CD4-positive, CD25-positive, alpha-beta regulatory T cell (primary cell): ENCODE measurements at regions not wholly inside any gene's neighbourhood (a gene's known extent, or its start where the extent isn't known, plus 50 kb on each side); places are given as distances from the start of the nearest gene placed in this dataset.
"Not testable (repeated sequence)": the region's sequence is repeated elsewhere in the genome, so short reads cannot be mapped to it uniquely, and the experiment has no call there.

Source experiments
- ATAC-seq, 2 donors: fragments of 150-1000 bp; cut with Tn5 transposase; one replicate each; pipeline ENCODE4 v1.10.0; 2021; ENCODE audit warnings: low read depth in 2 of 2, moderate number of reproducible peaks in 2 of 2, moderate library complexity in 1 of 2
- DNase-seq, 3 donors: peaks; one replicate each; pipeline versions ENCODE4 v3.0.0 to v3.0.0-alpha.2; 2012 to 2022; ENCODE audit warnings: mixed read lengths in 1 of 3
- H3K27ac ChIP-seq: one replicate; pipeline ENCODE4 v1.7.0; 2013; ENCODE audit warnings: mild to moderate bottlenecking, low read length; ENCODE audit not compliant: insufficient read depth, poor library complexity, severe bottlenecking
- H3K27me3 ChIP-seq: one replicate; pipeline ENCODE4 v1.7.0; 2013; ENCODE audit warnings: low read length; ENCODE audit not compliant: control insufficient read depth, insufficient read depth
- H3K36me3 ChIP-seq: one replicate; pipeline ENCODE4 v1.7.0; 2013; ENCODE audit warnings: mild to moderate bottlenecking, low read length, moderate library complexity; ENCODE audit not compliant: control insufficient read depth, insufficient read depth
- H3K4me1 ChIP-seq: 2 replicates; pipeline ENCODE4 v1.7.0; 2013; ENCODE audit warnings: mild to moderate bottlenecking, low read length; ENCODE audit not compliant: insufficient read depth, control insufficient read depth, poor library complexity, severe bottlenecking
- H3K4me3 ChIP-seq: one replicate; pipeline ENCODE4 v1.7.0; 2013; ENCODE audit warnings: low read depth, mild to moderate bottlenecking, low read length, moderate library complexity
- H3K9me3 ChIP-seq, 2 experiments: 1 replicate in 1 of 2; 2 replicates in 1 of 2; pipeline ENCODE4 v1.7.0; 2013; ENCODE audit warnings: low read length in 2 of 2, mild to moderate bottlenecking in 1 of 2, moderate library complexity in 1 of 2; ENCODE audit not compliant: control insufficient read depth in 2 of 2
- H3K27ac Mint-ChIP-seq, 3 donors: one replicate each; pipeline ENCODE4 v1.8.0; 2020 to 2022; ENCODE audit warnings: mild to moderate bottlenecking in 3 of 3, mixed read lengths in 3 of 3, moderate library complexity in 2 of 3
- H3K27me3 Mint-ChIP-seq: one replicate; pipeline ENCODE4 v1.8.0; 2022; ENCODE audit warnings: mild to moderate bottlenecking, mixed read lengths
- H3K36me3 Mint-ChIP-seq: one replicate; pipeline ENCODE4 v1.8.0; 2020; ENCODE audit warnings: mixed read lengths
- H3K4me1 Mint-ChIP-seq, 4 donors: one replicate each; pipeline ENCODE4 v1.8.0; 2020 to 2022; ENCODE audit warnings: mixed read lengths in 4 of 4, mild to moderate bottlenecking in 1 of 4
- H3K4me3 Mint-ChIP-seq, 4 donors: one replicate each; pipeline ENCODE4 v1.8.0; 2020 to 2022; ENCODE audit warnings: mild to moderate bottlenecking in 4 of 4, mixed read lengths in 4 of 4, moderate library complexity in 3 of 4
- H3K9me3 Mint-ChIP-seq, 7 donors: one replicate each; pipeline ENCODE4 v1.8.0; 2020 to 2022; ENCODE audit warnings: mixed read lengths in 7 of 7, mild to moderate bottlenecking in 3 of 7, moderate library complexity in 2 of 7

DNA sequence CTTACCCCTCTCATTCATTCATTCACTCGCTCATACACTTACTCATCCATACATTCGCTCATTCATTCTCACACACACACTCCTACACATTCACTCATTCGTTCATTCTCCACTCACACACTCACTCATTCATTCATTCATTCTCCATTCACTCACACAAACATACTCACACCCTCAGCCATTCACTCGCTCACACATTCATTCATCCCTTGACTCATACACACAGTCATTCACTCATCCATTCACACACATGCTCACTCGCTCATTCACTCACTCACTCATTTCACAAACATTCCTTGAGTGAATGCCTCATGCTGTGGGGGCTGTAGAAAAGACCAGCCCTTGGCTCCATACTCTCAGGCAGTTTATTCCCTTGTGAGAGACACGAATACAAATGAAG is 151.1 kb upstream of the MAMLD1 start:
- no peak for ATAC-seq
- Mint-ChIP-seq H3K27ac (no peak overlapping the region), H3K9me3 (no peaks in the 10 kb centered on the region), H3K4me3 (no peak overlapping the region), H3K27me3 (no peaks in the 10 kb centered on the region), H3K4me1 (no peaks in the 10 kb centered on the region), H3K36me3 (no peaks in the 10 kb centered on the region)
- no peaks in the 10 kb centered on the region for H3K4me1 ChIP-seq
- no peak overlapping the region for H3K27ac ChIP-seq
- DNase-seq = no peak
- no peaks in the 10 kb centered on the region for H3K36me3 ChIP-seq
- H3K27me3 ChIP-seq = no peaks in the 10 kb centered on the region
- no peaks in the 10 kb centered on the region for H3K9me3 ChIP-seq
- no peak overlapping the region for H3K4me3 ChIP-seq

DNA sequence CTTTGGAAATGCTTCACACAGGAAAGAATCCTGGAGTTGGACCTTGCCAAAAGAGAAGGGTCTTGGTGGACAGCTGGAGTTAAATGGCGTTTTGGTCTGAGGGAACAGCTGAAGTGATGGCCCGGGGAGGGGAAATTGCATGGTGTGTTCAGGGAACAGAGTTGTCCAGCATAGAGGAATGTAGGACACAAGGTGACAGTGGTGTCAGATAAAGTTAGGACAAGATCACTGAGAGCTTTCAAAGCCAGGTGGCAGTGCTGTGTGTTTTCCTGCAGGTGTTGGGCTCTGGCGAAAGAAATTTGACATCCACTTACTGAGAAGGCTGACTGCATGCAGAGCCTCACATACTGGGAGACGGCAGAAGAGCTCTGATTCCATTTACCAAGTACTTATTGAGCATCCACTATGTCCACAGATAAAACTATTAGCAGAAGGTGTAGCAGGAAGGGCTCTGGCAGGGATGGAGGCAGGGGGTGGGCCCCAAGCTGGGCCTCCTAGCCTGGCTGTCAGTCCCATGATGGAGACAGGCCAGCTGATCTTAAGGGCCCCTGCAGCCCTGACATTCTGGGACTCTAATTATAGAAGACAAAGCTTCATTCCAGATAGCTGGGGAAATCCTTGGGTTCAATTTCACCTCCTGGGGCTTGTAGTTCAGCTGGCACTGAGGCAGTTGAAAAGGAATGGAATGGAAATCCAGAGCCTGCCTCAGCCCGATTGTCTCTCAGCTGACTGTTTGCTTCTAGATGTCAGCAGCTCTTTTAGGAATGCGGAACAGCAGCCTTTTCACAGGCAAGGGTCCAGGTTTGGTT is 150.2 kb upstream of the MAMLD1 start:
- Histone ChIP-seq H3K4me3 (no peak overlapping the region), H3K27me3 (no peaks in the 10 kb centered on the region), H3K27ac (no peak overlapping the region), H3K4me1 (no peaks in the 10 kb centered on the region), H3K36me3 (no peaks in the 10 kb centered on the region), H3K9me3 (no peaks in the 10 kb centered on the region)
- Mint-ChIP-seq H3K9me3 (no peaks in the 10 kb centered on the region), H3K4me3 (no peak overlapping the region), H3K36me3 (no peaks in the 10 kb centered on the region), H3K4me1 (no peaks in the 10 kb centered on the region), H3K27me3 (no peaks in the 10 kb centered on the region), H3K27ac (peak overlapping the region in 1 of 3 donors; percentile 8)
- DNase-seq (no peak), ATAC-seq (no peak)

DNA sequence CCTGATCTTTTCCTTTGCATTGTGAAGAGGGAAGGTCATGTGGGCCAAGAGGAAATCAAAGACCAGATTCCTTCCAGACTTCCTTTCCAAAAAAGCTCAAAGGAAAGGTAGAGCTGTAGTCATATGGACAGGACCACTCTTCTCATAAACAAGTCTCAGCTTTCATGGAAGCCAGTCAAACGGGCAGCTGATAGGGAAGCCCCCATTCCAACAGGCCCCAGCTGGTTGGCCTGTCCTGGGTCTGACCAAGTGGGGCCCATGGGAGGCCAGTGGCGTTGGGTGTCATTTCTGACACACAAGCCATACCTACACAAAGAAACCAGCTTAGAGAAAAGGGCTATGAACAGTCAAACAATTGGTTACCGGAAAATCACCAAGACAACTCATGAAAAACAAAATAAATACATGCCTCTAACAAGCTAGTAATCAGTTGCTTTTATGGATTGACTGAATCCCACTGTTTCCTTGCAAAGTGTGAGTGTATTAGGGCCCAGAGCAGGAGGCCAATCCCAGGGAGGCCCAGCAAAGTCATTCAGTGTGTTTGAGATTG is 149.6 kb upstream of the MAMLD1 start:
- no peak for ATAC-seq
- H3K9me3 ChIP-seq = no peaks in the 10 kb centered on the region
- no peak overlapping the region for H3K4me3 ChIP-seq
- no peak for DNase-seq
- H3K36me3 ChIP-seq = no peaks in the 10 kb centered on the region
- Mint-ChIP-seq H3K27me3 (no peaks in the 10 kb centered on the region), H3K9me3 (no peaks in the 10 kb centered on the region), H3K36me3 (no peaks in the 10 kb centered on the region), H3K4me1 (no peaks in the 10 kb centered on the region), H3K4me3 (no peak overlapping the region), H3K27ac (no peak overlapping the region)
- no peak overlapping the region for H3K27ac ChIP-seq
- no peaks in the 10 kb centered on the region for H3K4me1 ChIP-seq
- no peaks in the 10 kb centered on the region for H3K27me3 ChIP-seq

DNA sequence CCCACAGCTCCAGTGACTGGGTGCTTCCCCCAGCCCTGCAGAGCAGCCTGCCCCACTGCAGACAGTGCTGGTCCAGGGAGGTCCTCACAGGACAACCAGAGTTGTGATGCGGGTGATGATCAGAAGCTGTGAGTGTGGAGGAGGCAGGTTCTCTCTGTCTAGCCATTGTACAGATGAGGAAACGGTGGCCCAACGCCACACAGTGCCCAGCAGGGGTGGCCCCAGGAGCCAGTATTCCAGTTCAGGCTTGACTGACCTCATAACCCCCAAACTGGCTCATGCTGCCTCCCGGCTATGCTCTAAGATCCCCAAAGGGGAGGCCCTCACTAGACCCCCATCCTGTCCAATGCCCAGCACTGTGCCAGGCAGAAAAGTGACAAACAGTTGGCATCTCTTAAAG is 147.1 kb upstream of the MAMLD1 start:
- H3K4me3 ChIP-seq, H3K9me3 Mint-ChIP-seq, H3K4me3 Mint-ChIP-seq, ATAC-seq, H3K27ac ChIP-seq, H3K4me1 Mint-ChIP-seq, H3K27ac Mint-ChIP-seq, H3K27me3 ChIP-seq, H3K4me1 ChIP-seq, DNase-seq, H3K9me3 ChIP-seq, H3K36me3 ChIP-seq, H3K27me3 Mint-ChIP-seq, H3K36me3 Mint-ChIP-seq: not testable (repeated sequence)

DNA sequence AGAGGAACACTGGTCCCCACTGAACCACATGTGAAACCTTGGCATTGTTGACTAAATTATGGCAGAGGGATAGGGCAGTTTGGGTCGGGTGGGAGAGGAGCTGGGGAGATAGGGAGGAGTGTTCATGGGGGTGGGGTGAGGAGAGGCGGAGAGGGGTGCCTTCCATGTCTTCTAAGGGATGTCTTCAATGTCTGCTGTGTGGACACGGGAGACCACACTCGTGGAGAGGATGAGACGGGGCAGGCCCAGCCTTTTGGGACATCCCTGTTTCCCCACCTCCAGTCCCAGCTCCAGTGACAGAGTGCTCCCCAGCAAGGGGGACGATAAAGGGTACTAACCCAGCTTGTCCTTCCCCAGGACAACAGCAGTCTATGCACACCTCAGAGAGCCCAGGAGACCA is 146.4 kb upstream of the MAMLD1 start:
- no peak overlapping the region for H3K4me3 Mint-ChIP-seq
- ATAC-seq (no peak), DNase-seq (no peak)
- Histone ChIP-seq H3K27ac (no peak overlapping the region), H3K36me3 (no peaks in the 10 kb centered on the region), H3K4me1 (no peaks in the 10 kb centered on the region), H3K4me3 (no peak overlapping the region), H3K9me3 (no peaks in the 10 kb centered on the region), H3K27me3 (no peaks in the 10 kb centered on the region)
- no peaks in the 10 kb centered on the region for H3K27me3 Mint-ChIP-seq
- no peak overlapping the region for H3K27ac Mint-ChIP-seq
- H3K36me3 Mint-ChIP-seq = no peaks in the 10 kb centered on the region
- no peaks in the 10 kb centered on the region for H3K4me1 Mint-ChIP-seq
- H3K9me3 Mint-ChIP-seq = no peaks in the 10 kb centered on the region

DNA sequence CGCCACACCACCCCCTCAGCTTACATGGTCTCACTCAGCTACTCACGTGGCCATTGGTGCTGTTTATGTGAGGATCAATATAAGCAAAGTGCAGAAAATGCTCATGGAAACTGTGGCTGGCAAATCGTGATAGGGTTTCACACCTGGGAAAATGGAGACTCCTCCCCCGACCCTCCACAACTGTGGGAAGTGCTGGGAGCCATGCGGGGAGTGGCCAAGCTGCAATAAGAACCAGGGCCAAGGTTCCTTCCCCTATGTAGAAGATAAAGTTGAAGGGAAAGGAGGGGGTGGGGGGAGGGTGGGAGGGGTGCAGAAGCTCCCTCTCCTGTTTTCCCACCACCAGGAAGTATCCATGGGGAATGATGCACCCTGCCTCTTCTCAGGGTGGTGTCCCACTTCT is 145.5 kb upstream of the MAMLD1 start:
- DNase-seq (no peak), ATAC-seq (no peak)
- no peak overlapping the region for H3K27ac ChIP-seq
- no peaks in the 10 kb centered on the region for H3K4me1 ChIP-seq
- Mint-ChIP-seq H3K4me3 (no peak overlapping the region), H3K9me3 (no peaks in the 10 kb centered on the region), H3K4me1 (no peaks in the 10 kb centered on the region), H3K27ac (no peak overlapping the region), H3K36me3 (no peaks in the 10 kb centered on the region), H3K27me3 (no peaks in the 10 kb centered on the region)
- H3K36me3 ChIP-seq = no peaks in the 10 kb centered on the region
- no peak overlapping the region for H3K4me3 ChIP-seq
- H3K27me3 ChIP-seq = no peaks in the 10 kb centered on the region
- no peaks in the 10 kb centered on the region for H3K9me3 ChIP-seq

DNA sequence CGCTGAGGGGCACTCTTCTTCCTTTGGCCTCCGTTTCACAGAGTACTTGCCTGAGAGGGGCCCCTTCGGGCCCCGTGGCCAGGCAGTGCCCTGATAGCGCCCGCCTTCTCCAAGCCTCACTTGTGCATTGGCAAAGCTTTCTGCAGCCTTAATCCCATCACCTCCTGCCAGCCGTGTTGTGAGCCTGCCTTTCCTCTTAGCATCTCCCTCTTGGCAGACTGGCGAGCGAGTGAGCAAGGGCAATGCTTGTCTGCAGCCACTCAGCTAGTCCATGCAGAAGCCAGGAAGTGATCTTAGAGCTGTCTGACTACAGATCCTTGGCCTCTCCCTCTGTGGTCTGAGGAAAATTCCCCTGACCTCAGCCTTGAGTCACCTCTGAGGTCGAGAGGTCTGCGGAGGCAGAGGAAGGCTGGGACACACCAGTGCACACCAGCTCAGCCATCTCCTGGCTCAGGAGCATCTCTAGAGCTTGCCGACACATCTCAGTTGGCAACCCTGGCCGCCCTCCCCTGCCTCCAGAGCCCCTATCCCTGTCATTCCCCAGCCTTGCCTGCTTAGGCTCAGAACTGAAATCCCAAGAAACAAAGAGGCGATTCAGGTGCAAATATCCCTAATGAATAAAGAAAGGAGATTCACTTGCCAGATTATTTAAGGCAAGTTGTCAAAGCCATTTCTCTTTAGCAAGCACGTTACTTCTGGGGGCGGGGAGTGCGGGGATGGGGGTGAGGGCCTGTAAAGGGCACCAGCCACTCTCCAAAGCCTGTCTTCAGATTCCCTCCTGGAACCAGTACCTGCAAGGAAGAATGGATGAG is 143.5 kb upstream of the MAMLD1 start:
- H3K36me3 ChIP-seq = no peaks in the 10 kb centered on the region
- no peak overlapping the region for H3K27ac Mint-ChIP-seq
- H3K27ac ChIP-seq = no peak overlapping the region
- no peak overlapping the region for H3K4me3 Mint-ChIP-seq
- H3K9me3 Mint-ChIP-seq = no peaks in the 10 kb centered on the region
- no peaks in the 10 kb centered on the region for H3K9me3 ChIP-seq
- DNase-seq (no peak), ATAC-seq (no peak)
- H3K36me3 Mint-ChIP-seq = no peaks in the 10 kb centered on the region
- H3K4me1 Mint-ChIP-seq = no peaks in the 10 kb centered on the region
- H3K27me3 Mint-ChIP-seq = no peaks in the 10 kb centered on the region
- H3K27me3 ChIP-seq = no peaks in the 10 kb centered on the region
- no peaks in the 10 kb centered on the region for H3K4me1 ChIP-seq
- no peak overlapping the region for H3K4me3 ChIP-seq
